RPMI7951 (cell line): ENCODE measurements at regions not wholly inside any gene's neighbourhood (a gene's known extent, or its start where the extent isn't known, plus 50 kb on each side); places are given as distances from the start of the nearest gene placed in this dataset.

ENCODE experiments used
- DNase-seq: peaks from one replicate; pipeline ENCODE4 v3.0.0-alpha.2; 2012; ENCODE audit warnings: low read depth

GRCh38 chr10:91691981-91692380 is 59.1 kb upstream of the PPP1R3C start:
- DNase-seq = no peak

- DNase-seq = no peak
Observed at GRCh38 chr10:91690996-91691676, 58.3 kb upstream of the PPP1R3C start.

- no peak for DNase-seq
Observed at GRCh38 chr10:91690412-91690811, 57.5 kb upstream of the PPP1R3C start.

- DNase-seq = peak; percentile 69
Observed at GRCh38 chr10:91689731-91690168, 56.9 kb upstream of the PPP1R3C start.

DNA sequence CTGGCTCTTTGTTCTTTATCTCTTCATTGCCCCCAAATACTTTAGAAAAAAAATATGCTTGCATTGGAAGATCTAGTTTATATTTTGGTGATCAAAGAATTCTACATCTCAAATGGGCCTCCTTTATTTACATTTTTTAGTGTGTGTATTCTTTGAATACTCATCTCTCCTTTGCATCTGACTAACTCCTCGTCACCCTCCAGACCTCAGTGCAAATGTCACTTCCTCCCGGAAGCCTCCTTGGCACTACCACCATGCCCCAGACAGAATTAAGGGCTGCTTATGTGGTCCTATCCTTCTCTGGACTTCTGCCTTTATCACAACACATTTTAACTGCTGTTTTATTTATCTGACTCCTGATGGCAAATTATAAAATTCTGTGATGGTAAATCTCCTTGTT is 52.0 kb upstream of the PPP1R3C start:
- DNase-seq = no peak

- DNase-seq = peak; percentile 63
Observed at GRCh38 chr10:91683975-91684374, 51.1 kb upstream of the PPP1R3C start.

GRCh38 chr10:91682912-91683311 is 50.0 kb upstream of the PPP1R3C start:
- no peak for DNase-seq
